Lung (tissue), 11 donors: ENCODE measurements at regions not wholly inside any gene's neighbourhood (a gene's known extent, or its start where the extent isn't known, plus 50 kb on each side); places are given as distances from the start of the nearest gene placed in this dataset.
A peak's percentile ranks its signal among the peaks of the same experiment; 100 is the strongest.
"Not testable (repeated sequence)": the region's sequence is repeated elsewhere in the genome, so short reads cannot be mapped to it uniquely, and the experiment has no call there.

Source experiments
- ATAC-seq: fragments of 200-7000 bp; cut with Tn5 transposase; one replicate; pipeline ENCODE4 v1.9.1; 2020; ENCODE audit warnings: moderate number of reproducible peaks; ENCODE audit not compliant: insufficient read depth, low FRiP score
- DNase-seq, 3 donors: peaks; one replicate each; pipeline ENCODE4 v3.0.0-alpha.2; 2013 to 2017
- H3K27ac ChIP-seq, 2 donors: one replicate each; pipeline ENCODE4 v1.5.1; 2013; ENCODE audit warnings: mild to moderate bottlenecking in 2 of 2, moderate library complexity in 2 of 2, control low read depth in 1 of 2, inconsistent platforms in 1 of 2, low read depth in 1 of 2, low read length in 1 of 2
- H3K27me3 ChIP-seq, 3 donors: one replicate each; pipeline ENCODE4 v1.5.1; 2013; ENCODE audit warnings: low read length in 2 of 3; ENCODE audit not compliant: control insufficient read depth in 3 of 3, insufficient read depth in 3 of 3
- H3K36me3 ChIP-seq, 4 donors: one replicate each; pipeline ENCODE4 v1.5.1; 2013; ENCODE audit warnings: low read length in 4 of 4, mild to moderate bottlenecking in 1 of 4, moderate library complexity in 1 of 4; ENCODE audit not compliant: control insufficient read depth in 4 of 4, insufficient read depth in 4 of 4
- H3K4me1 ChIP-seq, 5 donors: one replicate each; pipeline ENCODE4 v1.5.1; 2013; ENCODE audit warnings: low read length in 5 of 5, mild to moderate bottlenecking in 2 of 5, moderate library complexity in 1 of 5; ENCODE audit not compliant: control insufficient read depth in 5 of 5, insufficient read depth in 5 of 5
- H3K4me3 ChIP-seq: one replicate; pipeline ENCODE4 v1.5.1; 2013; ENCODE audit warnings: mild to moderate bottlenecking, control low read depth, moderate library complexity
- H3K9ac ChIP-seq, 2 donors: one replicate each; pipeline ENCODE4 v1.5.1; 2013; ENCODE audit warnings: low read length in 2 of 2, control low read depth in 1 of 2; ENCODE audit not compliant: insufficient read depth in 1 of 2
- H3K9me3 ChIP-seq, 4 donors: one replicate each; pipeline ENCODE4 v1.5.1; 2013; ENCODE audit warnings: low read length in 3 of 4, mild to moderate bottlenecking in 1 of 4, moderate library complexity in 1 of 4; ENCODE audit not compliant: control insufficient read depth in 4 of 4, insufficient read depth in 3 of 4
- CTCF ChIP-seq: IDR thresholded peaks from 2 replicates; pipeline ENCODE4 v1.5.1; 2012; ENCODE audit warnings: mild to moderate bottlenecking; ENCODE audit errors: control extremely low read depth, extremely low read depth
- WGBS, 2 donors: extraction: QIAGEN DNeasy Blood & Tissue Kit; methylation state at CpG; one replicate each; pipeline ENCODE4 v1.1.7; 2013; 5-methylcytosine and 5-hydroxymethylcytosine counted together
- donor health status: control.
- donor health status: control.
- donor health status: Bipolar disorder and iron deficiency.
- donor health status: healthy.
- donor health status: DM: yes; HTN: yes; CAD: no.

- peaks cover 0 to 3% (median 0%) of the 10 kb centered on the region in 3 donors for H3K27me3 ChIP-seq
- no peaks in the 10 kb centered on the region for H3K36me3 ChIP-seq
- no peak overlapping the region for H3K4me3 ChIP-seq
- WGBS, 2 donors = 71 to 86% methylated on average over 2 of the region's 2 CpGs
- H3K9me3 ChIP-seq = no peaks in the 10 kb centered on the region
- no peak for DNase-seq
- H3K27ac ChIP-seq = no peak overlapping the region
- H3K9ac ChIP-seq = no peak overlapping the region
- H3K4me1 ChIP-seq = no peaks in the 10 kb centered on the region
- TF ChIP-seq CTCF = no peak
- no peak for ATAC-seq
Measured at GRCh38 chr3:101117980-101118379, 124.8 kb upstream of the ABI3BP start.

- Histone ChIP-seq H3K27me3 (peaks cover 0 to 3% (median 0%) of the 10 kb centered on the region in 3 donors), H3K27ac (no peak overlapping the region), H3K36me3 (no peaks in the 10 kb centered on the region), H3K4me3 (no peak overlapping the region), H3K4me1 (no peaks in the 10 kb centered on the region), H3K9ac (no peak overlapping the region), H3K9me3 (no peaks in the 10 kb centered on the region)
- TF ChIP-seq CTCF = no peak
- no peak for ATAC-seq
- no peak for DNase-seq
- WGBS, 2 donors = 67 to 68% methylated on average over 3 of the region's 3 CpGs
Measured at GRCh38 chr3:101117465-101117864, 124.2 kb upstream of the ABI3BP start.

GRCh38 chr3:101110295-101110694, 117.1 kb upstream of the ABI3BP start:
- H3K9ac ChIP-seq, H3K36me3 ChIP-seq, H3K4me1 ChIP-seq, H3K4me3 ChIP-seq, ATAC-seq, H3K9me3 ChIP-seq, H3K27me3 ChIP-seq, H3K27ac ChIP-seq, DNase-seq: not testable (repeated sequence)
- WGBS, 2 donors = 85 to 89% methylated on average over 3 of the region's 3 CpGs

- Histone ChIP-seq H3K4me1 (peaks cover 0 to 13% (median 0%) of the 10 kb centered on the region in 5 donors), H3K4me3 (no peak overlapping the region), H3K9me3 (no peaks in the 10 kb centered on the region), H3K27me3 (peaks cover 0 to 9% (median 6%) of the 10 kb centered on the region in 3 donors), H3K27ac (no peak overlapping the region), H3K9ac (no peak overlapping the region), H3K36me3 (no peaks in the 10 kb centered on the region)
- DNase-seq (peak in 2 of 3 donors; percentile 34 to 42), ATAC-seq (no peak)
- 77 to 85% methylated on average over 1 of the region's 1 CpG for WGBS, 2 donors
- TF ChIP-seq CTCF = no peak
Measured at GRCh38 chr3:101104321-101104720, 111.1 kb upstream of the ABI3BP start.
